Epithelial cell of proximal tubule (primary cell): ENCODE measurements at regions not wholly inside any gene's neighbourhood (a gene's known extent, or its start where the extent isn't known, plus 50 kb on each side); places are given as distances from the start of the nearest gene placed in this dataset.

Experiments
- DNase-seq: peaks from one replicate; pipeline ENCODE4 v3.0.0-alpha.2; 2011; ENCODE audit warnings: low read depth
- H3K4me3 ChIP-seq: 2 replicates; pipeline ENCODE4 v1.5.1; 2011; ENCODE audit warnings: low read depth, mild to moderate bottlenecking, low read length
- CTCF ChIP-seq: conservative IDR thresholded peaks from 2 replicates; pipeline ENCODE4 v1.5.1; 2012; ENCODE audit warnings: low read depth, mild to moderate bottlenecking, low read length

DNA sequence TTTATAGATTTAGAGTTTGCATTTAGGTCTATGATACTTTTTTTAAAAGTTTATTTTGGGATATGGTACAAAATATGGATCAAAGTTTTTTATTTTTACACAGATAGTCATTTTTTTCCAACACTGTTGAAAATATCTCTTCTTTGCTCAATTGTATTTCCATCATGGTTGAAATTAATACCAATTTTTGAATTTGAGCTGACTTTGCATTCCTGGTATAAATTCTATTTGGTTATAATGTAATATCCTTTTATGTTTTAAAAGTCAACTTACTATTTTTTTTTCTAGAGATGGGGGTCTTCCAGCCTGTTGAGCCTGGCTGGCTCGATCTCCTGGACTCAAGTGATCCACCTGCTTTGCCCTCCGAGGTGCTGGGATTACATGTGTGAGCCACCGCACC is 620.1 kb downstream of the OLFM4 start:
- TF ChIP-seq CTCF: no peak
- H3K4me3 ChIP-seq: no peak overlapping the region
- DNase-seq: no peak

DNA sequence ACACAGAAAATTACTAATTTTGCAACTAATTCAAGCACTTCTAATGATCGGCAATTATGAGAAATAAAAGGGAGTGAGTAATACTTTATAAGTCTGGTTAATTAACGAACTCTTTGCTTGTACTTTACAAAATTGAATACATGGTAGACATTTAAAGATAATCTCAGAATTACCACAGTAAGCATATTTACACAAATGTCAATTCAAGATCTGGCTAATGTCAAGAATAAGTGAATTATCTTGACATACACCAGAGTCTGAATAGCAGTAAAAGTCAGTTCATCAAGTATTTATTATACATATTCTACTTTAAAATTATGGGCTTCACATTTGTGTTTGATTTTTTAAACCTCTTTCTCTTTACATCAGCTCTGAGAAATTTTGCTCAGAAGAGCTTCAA is 643.4 kb downstream of the OLFM4 start:
- TF ChIP-seq CTCF: no peak
- H3K4me3 ChIP-seq: no peak overlapping the region
- no peak for DNase-seq

- H3K4me3 ChIP-seq: no peak overlapping the region
- DNase-seq: no peak
- no peak for TF ChIP-seq CTCF
Observed at GRCh38 chr13:53683146-53683545, 654.5 kb downstream of the OLFM4 start.

DNA sequence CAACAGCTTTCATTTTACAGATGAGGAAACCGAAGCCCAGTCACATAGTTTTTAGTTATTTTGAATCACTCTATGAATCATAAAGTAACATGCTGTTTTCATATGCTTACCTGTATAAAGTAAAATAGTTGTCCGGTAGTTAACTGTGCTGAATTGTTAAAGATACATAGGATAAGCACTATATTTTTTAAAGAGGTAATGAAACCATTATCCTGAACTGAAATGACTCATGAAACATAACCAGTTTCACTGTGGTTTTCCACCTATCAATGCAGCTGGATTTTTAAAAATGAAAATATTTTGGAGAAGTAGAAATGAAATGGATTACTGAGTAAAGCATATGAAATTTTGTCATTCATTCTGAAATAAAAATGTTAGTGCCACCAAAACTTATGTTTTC is 655.0 kb downstream of the OLFM4 start:
- H3K4me3 ChIP-seq: no peak overlapping the region
- no peak for DNase-seq
- no peak for TF ChIP-seq CTCF

- DNase-seq: no peak
- H3K4me3 ChIP-seq: no peak overlapping the region
- TF ChIP-seq CTCF: no peak
Observed at GRCh38 chr13:53691417-53691816, 662.8 kb downstream of the OLFM4 start.

DNA sequence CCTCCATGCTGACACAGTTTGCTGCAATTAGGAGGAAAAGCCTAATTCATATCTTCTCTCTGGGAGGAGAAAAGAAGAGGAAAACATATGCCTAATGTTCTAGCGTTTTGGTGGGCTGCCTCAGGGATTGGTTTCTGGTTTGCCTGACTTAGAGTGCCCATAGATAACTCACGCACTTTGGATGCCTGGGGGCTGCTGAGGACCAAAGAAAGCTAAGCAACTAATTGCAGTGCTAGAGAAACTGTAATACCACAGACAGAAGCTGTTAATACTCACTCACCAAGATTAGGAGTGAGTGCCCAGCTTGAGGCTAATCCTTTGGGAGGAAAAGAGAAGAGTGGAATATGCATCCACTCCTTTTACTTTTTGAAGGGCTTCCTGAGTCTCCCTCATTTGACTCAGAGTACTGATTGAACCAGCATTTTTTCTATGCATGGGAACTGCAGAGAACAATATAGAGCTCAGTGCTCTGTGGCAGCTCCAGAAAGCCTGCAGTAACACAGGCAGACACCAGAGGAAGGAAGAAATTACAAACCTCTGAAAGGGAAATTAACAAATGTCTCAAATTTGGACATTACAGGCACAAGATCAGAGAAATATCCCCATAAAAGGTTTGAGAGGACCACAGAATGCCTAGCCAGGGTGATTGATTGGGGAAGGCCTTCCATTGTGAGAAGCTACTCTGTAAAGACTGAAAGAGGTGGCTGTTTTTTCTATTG is 666.4 kb downstream of the OLFM4 start:
- H3K4me3 ChIP-seq: no peak overlapping the region
- no peak for TF ChIP-seq CTCF
- DNase-seq: no peak

DNA sequence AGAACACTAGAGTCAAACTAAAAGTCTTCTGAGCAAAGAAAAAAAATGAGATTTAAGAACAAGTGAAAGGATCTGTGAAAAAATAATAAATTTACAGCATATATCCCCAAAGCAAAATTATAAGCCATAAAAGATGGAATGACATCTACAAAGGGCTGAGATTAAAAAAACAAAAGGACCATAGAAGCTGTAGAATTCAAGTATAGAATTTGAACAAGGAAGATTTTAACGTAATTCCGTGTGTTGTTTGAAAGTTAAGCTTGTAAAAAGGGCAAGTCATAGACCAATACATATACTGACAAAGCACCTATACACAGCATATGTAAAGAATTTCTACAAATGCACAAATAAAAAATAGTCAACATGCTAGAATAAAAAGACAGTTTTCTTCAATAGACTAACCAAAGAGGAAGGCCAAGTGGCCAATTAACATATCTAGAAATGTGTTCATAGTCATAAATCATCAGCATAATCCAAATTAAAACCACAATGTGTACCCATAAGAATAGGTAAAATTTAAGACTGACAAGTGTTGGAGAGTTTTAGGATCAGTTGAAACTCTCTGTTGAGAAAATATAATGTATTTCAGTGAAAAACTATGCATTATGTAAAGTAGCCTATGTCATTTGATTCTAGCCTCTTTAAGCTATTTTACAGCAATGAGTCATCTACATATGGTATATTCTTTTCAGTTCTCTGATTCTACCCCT is 674.9 kb downstream of the OLFM4 start:
- no peak for TF ChIP-seq CTCF
- DNase-seq: no peak
- no peak overlapping the region for H3K4me3 ChIP-seq
